ENCODE measurements at regions not wholly inside any gene's neighbourhood (a gene's known extent, or its start where the extent isn't known, plus 50 kb on each side); places are given as distances from the start of the nearest gene placed in this dataset.

- no peak for TF ChIP-seq EP300 (IDR thresholded peaks at IDR 0.05)
- no peak for TF ChIP-seq POLR2A (IDR thresholded peaks at IDR 0.05; ENCODE audit: low read depth)
- TF ChIP-seq POLR2AphosphoS5 (IDR thresholded peaks at IDR 0.05), result no peak
- TF ChIP-seq CTCF (IDR thresholded peaks at IDR 0.05), result no peak
- peaks cover 0 to 12% (median 0%) of the 10 kb centered on the region in 4 donors for H3K27me3 ChIP-seq
- H3K27ac ChIP-seq (replicated peaks in 1 of 4), result no peak overlapping the region
- no peaks in the 10 kb centered on the region for H3K36me3 ChIP-seq
- H3K9me3 ChIP-seq, result no peaks in the 10 kb centered on the region
- no peak for DNase-seq (ENCODE audit: extremely low spot score)
- 85% methylated on average over 5 of the region's 5 CpGs for WGBS
- no peaks in the 10 kb centered on the region for H3K4me1 ChIP-seq
- no peak overlapping the region for H3K4me3 ChIP-seq
- intact Hi-C loops (cut with DNase I), result no loop called here
These were observed 50.0 kb upstream of the TRPM1 start for GRCh38 chr15:31151301-31152233.

- Histone ChIP-seq H3K27me3 (peaks cover 0 to 12% (median 0%) of the 10 kb centered on the region in 4 donors), H3K27ac (replicated peaks in 1 of 4) (no peak overlapping the region), H3K4me1 (no peaks in the 10 kb centered on the region), H3K36me3 (no peaks in the 10 kb centered on the region), H3K9me3 (no peaks in the 10 kb centered on the region), H3K4me3 (no peak overlapping the region)
- TF ChIP-seq EP300 (IDR thresholded peaks at IDR 0.05), result no peak
- no peak for TF ChIP-seq CTCF (IDR thresholded peaks at IDR 0.05)
- no peak for TF ChIP-seq POLR2AphosphoS5 (IDR thresholded peaks at IDR 0.05)
- TF ChIP-seq POLR2A (IDR thresholded peaks at IDR 0.05; ENCODE audit: low read depth), result no peak
- no peak for DNase-seq (ENCODE audit: extremely low spot score)
- 93% methylated on average over 7 of the region's 7 CpGs for WGBS
- intact Hi-C loops (cut with DNase I), result no loop called here
These were observed 52.0 kb upstream of the TRPM1 start for GRCh38 chr15:31153531-31153930.

- Histone ChIP-seq H3K4me3 (no peak overlapping the region), H3K36me3 (no peaks in the 10 kb centered on the region), H3K9me3 (no peaks in the 10 kb centered on the region), H3K27ac (replicated peaks in 1 of 4) (no peak overlapping the region), H3K4me1 (no peaks in the 10 kb centered on the region), H3K27me3 (peaks cover 0 to 9% (median 0%) of the 10 kb centered on the region in 4 donors)
- 93% methylated on average over 7 of the region's 7 CpGs for WGBS
- DNase-seq (ENCODE audit: extremely low spot score), result no peak
- intact Hi-C loops (cut with DNase I), result no loop called here
- TF ChIP-seq POLR2AphosphoS5 (IDR thresholded peaks at IDR 0.05) (no peak), CTCF (IDR thresholded peaks at IDR 0.05) (no peak), EP300 (IDR thresholded peaks at IDR 0.05) (no peak), POLR2A (IDR thresholded peaks at IDR 0.05; ENCODE audit: low read depth) (no peak)
These were observed 53.6 kb upstream of the TRPM1 start for GRCh38 chr15:31155151-31155550.

DNA sequence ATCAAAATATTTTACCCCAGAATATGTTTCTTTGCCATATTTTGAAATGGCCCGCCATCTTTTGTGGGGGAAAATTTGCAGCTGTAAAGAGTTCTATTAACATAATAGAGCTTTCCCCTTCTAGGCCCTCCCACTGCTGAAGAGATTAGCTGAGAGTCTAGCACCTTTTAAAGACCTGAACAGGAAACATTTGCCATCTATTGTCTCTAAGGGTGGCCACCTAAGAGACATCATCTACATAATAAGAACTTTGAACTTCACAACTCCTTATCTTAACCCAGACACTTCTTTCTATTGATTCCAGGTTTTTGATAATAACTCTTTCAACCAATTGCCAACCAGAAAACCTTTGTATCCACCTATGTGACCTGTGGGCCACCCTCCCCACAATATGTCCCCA lies 54.7 kb upstream of the TRPM1 start:
- intact Hi-C loops (cut with DNase I), result no loop called here
- H3K9me3 ChIP-seq, result no peaks in the 10 kb centered on the region
- no peak overlapping the region for H3K4me3 ChIP-seq
- peaks cover 0 to 8% (median 0%) of the 10 kb centered on the region in 4 donors for H3K27me3 ChIP-seq
- DNase-seq (ENCODE audit: extremely low spot score), result no peak
- TF ChIP-seq CTCF (IDR thresholded peaks at IDR 0.05) (no peak), EP300 (IDR thresholded peaks at IDR 0.05) (no peak), POLR2A (IDR thresholded peaks at IDR 0.05; ENCODE audit: low read depth) (no peak), POLR2AphosphoS5 (IDR thresholded peaks at IDR 0.05) (no peak)
- 97% methylated on average over 1 of the region's 1 CpG for WGBS
- H3K27ac ChIP-seq (replicated peaks in 1 of 4), result no peak overlapping the region
- H3K4me1 ChIP-seq, result no peaks in the 10 kb centered on the region
- H3K36me3 ChIP-seq, result no peaks in the 10 kb centered on the region
